HG02763 (cell line): ENCODE measurements at regions not wholly inside any gene's neighbourhood (a gene's known extent, or its start where the extent isn't known, plus 50 kb on each side); places are given as distances from the start of the nearest gene placed in this dataset.

Source experiments
- ATAC-seq: cut with Tn5 transposase; IDR thresholded peaks from one replicate; pipeline ENCODE4 v1.9.1; 2021; ENCODE audit warnings: mild to moderate bottlenecking, moderate library complexity; ENCODE audit not compliant: unreplicated experiment

DNA sequence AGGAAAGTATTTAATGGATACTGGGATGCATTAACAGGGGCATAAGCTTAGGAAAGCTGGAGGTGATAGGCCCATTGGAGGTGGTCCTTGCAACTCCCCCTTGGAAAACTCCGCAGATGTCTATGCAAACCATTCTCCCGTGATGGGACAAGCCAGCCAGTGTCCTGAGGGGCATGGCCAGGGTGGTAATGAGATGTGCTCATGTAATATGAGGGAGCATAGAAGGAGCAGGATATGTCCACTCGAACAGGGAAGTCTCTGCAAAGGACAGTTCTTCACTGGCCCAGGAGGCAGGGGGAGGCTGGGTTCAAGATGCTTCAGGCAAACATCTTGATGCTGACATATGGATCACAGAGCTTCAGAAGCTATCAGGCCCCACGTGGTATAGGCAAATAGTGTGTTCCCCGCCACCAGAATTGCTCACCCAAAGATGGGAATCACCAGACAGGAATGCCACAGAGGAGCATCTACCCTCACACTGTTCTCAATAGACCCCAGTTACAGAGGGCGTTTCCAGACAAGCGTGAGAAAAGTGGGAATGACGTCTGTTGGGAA lies 201.6 kb upstream of the CDH4 start:
- no peak for ATAC-seq

DNA sequence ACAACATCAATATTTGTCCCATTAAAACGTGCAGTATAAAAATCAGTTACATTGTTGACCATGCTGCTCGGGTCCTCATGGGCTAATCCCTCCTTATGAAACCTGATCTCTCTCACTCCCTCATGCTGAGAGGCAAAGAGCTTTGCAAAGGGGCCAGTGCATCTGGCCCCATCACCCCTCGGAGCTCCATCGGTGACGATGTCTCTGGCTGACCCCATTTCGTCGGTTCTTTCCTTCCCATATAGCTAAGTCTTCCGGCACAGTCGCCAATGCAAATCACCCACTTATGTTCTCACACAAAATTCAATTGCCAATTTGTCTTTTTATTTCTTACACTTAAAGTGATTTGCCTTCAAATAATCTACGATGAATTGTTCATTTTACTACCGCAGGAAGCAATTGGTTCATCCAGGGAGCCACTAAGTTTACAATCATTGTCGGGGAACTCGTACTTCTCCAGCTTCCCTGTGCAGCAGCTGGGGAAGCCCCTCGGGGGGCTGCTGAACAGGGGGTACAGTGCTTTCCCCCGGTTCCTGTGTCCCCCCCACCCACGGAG lies 199.8 kb upstream of the CDH4 start:
- no peak for ATAC-seq

DNA sequence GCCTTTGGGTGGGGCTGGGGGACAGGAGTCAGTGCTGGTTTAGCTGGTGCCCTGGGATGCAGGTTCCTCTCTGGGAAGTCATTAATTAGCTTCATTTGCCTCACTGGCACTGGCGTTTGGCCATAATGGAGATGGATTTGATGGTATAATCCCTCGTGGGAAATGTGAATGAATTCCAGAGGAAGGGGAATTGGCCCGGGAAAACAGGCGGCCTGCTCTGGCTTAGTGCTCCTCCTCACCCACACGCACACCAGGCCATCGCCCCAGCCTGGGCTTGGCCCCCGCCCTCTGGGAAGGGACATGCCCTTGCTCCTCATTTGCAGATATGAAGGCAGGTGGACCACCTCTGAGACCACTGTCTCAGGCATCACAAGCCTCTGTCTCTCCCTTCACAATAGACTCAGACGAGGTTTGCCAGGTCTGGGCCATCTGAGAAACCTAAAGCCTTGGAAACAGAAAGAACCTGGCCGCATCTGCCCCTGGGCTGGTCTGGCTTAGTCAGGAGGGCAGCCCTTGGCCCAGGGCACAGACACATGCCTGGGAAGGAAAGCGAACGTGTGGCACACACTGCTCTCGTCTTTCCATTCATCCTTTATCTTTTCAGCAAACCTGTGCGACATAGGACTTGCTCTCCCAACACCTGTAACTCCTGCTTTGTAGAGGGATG lies 199.2 kb upstream of the CDH4 start:
- no peak for ATAC-seq

DNA sequence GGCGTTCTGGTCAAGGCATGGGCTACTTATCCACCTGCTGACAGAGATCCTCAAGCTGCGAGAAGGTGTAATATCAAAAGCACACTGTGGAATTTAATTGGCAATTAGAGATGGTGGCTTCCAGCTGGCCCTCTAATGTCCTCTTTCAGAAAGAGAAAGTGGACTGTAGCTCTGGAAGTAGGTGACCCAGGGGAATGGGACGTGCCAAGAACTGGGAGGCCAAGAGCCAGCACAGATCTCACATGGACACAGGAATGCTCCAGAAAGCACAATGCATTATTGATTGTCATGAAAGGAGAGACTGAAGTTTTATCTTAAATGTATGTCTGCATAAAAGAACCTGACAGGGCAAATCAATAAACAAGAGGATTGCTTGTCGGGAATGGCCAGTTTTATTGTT lies 198.6 kb upstream of the CDH4 start:
- no peak for ATAC-seq

DNA sequence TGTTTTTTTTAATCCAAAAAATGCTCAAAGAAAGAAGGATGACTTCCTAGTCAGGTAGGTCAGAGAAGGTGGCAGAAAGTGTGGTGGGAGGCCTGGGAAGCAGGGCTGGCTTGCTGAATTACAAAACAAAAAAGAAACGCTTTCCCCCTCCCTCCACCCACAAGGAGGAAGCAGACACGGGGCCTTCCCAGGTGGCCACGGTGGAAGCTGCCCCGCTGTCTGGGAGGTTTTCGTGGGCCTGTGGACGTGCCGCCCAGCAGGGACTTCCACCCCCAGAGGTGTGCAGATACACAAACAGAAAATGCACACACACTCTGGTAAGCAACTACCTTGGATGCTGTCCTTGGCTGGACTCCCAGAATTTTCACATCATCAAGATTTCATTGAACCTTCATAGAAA lies 198.2 kb upstream of the CDH4 start:
- no peak for ATAC-seq

DNA sequence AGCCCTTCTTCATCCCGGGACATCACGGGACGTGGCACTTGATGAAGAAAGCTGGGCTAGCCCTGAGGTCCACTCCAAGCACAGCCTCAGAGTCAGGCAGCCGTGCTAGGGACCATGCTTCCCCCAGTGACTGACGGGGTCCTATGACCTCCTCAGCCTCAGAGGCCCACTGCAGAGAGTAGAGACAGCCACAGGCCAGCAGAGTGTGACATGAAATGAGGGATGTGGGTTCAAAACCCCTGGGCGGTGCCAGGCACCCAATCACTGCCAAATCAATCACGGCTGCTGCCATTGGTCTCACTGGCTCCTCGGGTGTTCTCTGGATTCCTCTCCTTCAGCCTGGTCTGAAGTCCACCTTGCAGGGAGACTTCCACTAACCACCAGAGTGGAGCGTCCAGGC lies 197.7 kb upstream of the CDH4 start:
- ATAC-seq = no peak

DNA sequence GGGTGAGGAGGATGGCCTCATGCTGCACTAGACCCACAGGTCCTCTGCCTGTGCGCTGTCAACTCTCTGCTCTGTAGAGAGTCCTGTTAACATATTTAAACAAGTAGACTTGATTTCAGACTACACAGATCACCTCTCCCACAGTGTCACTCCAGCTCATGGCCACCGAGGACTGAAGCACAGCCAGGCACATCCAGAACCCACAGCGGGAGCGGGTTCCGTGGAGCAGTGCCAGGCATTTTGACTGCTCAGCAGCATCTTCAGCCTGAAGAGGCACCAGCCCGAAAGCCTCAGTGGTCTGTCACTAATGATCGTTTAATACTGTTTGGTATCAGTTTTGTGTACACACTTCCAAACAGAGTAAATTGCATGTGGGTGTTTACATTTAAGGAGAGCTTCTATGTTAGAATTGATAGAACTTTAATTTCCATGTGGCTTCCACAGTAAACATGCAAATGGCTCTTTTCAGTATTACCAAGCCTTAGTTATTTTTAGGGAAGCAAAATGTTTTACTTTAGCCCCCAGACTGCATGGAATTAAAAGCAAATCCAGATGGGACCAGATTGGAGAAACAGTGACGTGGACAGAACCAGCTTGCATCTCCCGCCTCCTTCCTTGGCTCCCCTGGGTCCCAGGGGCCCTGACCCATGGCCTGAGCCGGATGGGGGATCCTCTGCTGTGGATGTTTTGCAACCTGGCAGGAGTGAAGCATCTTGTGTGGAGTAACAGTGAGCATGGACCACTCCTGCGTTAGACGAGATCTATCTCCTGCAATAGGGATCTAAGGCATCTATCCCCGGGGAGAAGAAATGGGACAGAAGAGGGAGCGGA lies 196.7 kb upstream of the CDH4 start:
- ATAC-seq = no peak

DNA sequence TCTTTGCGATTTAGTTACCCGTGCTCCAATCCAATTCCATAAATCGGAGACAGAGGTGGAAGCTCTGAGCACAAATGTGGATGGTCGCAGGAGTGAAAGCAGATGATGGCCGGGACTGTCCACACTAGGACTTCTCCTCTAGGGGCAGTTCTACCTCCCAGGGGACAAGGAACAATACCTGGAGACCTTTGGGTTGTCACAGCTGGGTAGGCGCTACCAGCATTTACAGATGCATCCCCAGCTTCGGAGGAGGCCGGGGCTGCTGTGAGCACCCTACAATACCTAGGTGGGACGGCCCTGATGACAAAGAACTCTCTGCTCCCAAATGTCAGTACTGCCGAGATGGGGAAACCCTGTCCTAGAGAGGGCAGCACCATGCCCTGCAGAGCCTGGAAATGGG lies 195.9 kb upstream of the CDH4 start:
- ATAC-seq = no peak

DNA sequence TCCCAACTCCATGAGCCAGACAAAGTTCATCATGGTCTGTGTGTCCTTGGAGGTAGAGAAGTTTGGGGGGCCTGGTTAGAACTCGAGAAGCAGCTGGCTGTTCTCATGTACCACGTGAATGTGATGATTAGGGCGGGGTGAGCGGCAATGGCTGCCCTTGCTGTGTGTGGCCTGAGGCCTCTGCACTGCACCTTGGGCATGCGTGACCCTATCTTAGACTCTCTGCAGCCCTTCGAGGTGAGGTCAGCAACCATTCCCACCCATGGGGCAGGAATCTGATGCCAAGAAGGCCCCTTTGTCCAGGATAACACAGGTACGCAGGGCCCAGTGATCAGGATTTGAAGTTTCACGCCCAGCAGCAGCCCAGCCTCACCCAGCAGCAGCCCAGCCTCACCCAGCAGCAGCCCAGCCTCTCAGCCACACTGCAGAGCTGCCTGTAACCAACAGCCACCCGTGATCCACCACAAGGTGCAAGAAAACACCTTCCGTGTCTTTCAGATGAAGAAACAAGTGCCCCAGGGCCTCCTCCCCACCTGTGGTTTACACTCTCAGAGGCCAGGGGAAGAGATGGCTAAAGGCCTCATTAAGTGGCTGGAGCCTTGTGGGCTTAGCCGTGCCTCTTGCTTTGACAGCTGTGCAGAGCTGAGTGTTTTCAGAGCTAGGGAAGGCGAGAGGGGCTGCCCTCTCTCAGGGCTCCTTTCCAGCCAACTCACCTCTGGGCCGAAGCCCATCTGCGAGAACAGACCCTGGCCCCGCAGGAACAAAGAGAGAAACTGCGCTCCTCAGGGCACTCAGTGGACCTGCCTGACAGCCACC lies 195.2 kb upstream of the CDH4 start:
- ATAC-seq = no peak

DNA sequence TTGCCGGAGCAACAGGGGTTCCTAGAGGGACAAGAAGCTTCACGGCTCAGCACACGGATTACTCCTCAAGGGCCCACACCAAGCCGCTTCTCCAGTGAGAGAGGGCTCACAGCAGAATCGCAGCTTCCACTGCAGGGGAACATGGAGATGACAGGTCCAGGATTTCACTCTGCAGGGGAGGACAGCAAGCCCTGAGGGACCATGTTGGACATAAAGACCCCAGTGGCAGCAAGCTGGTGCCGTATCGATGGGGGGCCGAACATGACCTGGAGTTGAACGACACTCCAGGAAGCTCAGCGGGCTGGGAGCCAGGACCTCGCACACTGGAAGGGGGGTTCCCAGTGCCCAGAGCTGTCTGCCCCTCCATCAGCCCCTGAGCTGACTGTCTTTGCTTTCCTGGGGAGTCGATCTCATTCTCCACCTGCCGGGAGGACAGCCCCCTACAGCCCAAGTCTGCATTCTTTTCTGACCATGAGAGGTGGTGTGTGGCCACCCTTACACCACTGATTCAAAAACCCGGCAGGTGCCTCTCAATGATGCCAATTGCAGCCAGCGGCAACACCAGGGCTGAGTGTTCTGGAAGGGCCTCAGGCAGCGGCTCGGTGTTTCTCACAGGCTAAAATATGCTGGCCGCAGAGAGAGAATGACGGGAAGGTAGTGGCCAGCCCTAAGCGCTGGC lies 194.5 kb upstream of the CDH4 start:
- ATAC-seq = no peak

DNA sequence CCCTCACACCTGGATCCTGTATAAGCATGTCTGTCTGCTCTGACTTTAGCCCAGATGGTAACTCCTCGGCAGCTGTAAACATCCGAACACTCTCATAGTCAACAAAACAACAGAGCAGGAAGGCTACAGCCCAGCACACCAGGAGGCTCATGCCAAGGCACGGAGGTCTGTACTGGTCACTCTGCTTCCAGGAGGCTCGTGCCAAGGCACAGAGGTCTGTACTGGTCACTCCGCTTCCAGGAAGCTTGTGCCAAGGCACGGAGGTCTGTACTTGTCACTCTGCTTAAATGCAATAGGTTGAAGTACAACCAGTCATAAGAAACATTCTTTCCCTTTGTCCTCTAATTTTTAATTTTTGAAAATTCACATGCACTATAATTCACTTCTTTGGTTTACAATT lies 190.1 kb upstream of the CDH4 start:
- ATAC-seq = no peak

DNA sequence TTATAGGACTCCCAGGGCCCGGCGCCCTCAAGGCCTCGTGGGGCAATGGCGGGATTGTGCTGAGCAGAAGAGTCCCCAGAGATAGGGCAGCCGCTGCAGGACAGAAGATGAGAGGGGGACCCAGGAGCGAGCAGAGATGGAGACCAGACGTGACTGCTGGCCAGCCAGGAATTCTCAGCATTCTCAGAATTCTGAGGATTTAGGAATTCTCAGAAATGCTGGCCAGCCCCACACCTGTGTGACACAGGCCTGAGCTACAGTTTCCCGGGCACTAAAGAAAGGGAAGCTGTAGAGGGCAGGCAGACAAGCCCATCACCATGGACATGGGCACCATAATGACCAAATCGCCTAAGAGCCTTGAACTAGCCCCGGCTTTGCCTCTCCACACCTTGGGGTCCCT lies 186.2 kb upstream of the CDH4 start:
- no peak for ATAC-seq

DNA sequence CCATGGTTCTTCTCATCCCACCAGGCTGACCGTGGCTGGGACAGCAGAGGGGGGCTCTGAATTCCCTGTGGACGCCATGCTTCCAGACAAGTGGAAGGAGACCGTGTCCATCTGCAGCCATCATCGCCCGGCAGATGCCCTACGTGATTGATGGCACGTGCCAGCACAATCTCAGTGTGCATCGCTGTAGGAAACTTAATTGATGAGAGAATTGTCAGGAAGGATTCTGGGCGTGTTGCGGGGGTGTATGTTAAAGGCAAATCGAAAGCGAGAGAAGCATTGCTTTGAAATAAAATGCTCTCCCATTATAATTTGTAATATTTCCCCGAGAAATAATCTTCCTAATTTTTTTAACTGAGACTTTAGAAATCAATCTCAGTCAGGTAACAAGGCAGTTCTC lies 185.5 kb upstream of the CDH4 start:
- no peak for ATAC-seq

DNA sequence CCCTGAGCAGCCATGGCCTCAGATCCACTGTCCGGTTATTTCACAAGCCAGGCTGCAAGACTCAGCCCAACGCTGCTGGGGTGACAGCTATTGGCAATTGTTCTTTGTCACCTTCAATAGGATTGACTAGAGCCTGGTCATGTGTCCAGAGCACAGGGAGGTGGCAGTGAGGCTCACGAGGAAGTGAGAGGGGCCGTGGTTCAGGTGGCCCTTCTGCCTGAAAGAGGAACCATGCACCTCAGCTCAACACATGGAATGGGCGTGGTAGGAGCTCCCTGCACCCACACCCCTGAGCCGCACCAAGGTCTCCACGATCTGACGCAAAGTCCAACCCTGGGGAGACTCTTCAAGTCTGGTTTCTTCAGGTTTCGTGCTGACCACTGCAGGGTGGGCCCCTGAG lies 184.8 kb upstream of the CDH4 start:
- no peak for ATAC-seq

DNA sequence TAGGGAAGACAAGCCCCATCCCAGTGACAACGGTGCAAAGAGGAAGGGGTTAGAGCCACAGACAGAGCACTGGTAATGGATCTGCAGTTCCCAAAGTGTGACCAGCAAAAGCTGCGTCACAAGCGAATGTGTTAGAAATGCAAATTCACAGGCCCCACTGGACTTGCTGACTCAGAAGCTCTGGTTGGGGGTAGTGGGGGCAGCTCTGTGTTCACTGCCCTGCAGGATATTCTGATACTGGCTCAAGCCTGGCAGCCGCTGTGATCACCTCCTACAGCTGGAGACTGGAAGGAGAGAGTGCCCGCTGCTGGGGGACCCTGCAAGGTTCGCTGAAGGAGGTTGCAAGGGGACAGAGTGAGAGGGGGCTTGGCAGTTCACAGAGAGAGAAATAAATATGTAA lies 179.7 kb upstream of the CDH4 start:
- ATAC-seq = no peak

DNA sequence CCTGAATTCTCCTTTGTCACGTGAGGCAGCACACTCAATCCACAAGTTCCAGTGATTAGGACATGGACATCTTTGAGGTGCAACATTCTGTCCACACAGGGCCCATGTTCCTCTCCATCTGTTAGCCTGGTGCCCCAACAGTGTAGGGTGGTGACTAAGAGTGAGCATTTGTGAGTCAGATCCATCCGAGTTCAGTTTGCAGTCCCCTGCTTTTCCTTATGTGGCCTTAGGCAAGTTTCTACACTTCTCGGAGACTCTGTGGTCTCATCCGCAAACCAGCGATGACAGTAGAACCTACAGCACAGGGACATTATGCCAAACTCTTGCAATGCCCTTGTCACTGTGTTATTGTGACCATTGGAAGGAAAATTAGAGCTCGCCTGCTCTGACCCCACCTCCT lies 178.7 kb upstream of the CDH4 start:
- ATAC-seq = no peak

DNA sequence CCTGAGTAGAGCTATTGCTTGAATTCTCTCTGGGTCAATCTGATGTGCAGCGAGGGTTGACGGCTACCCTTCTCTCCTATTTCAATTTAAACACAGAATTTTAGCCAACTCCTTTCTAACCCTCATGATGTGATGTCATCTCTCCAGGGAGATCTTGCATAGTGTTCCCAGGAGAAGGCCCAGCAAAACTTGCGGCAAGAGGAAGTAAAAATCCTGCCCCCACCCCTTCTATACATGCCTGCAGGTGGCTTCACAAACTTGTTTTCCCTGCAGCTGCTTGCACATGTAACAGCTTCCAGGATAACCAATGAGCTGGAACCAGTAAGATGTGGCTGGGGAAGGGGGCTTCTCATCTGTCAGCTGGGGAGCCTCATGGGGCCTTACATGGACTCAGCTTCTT lies 169.3 kb upstream of the CDH4 start:
- ATAC-seq = no peak

DNA sequence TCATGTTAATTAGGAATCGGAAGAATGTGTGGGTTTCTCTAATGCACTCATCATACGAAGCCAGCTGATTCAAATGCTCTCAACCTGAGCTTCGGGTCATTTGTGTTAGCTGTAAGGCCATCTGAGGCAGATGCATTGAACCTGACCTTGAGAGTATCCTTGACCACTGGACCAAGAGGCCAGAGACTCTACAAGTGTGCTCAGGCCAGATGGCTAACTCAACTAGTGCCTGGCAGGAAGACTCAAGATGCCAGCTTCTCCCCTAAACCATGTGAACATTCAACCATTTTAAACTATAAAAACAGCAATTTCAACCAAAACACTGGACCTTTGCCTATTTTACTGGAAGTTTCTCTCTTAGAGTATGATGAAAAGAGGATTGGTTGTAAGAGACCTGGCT lies 168.6 kb upstream of the CDH4 start:
- ATAC-seq = no peak

DNA sequence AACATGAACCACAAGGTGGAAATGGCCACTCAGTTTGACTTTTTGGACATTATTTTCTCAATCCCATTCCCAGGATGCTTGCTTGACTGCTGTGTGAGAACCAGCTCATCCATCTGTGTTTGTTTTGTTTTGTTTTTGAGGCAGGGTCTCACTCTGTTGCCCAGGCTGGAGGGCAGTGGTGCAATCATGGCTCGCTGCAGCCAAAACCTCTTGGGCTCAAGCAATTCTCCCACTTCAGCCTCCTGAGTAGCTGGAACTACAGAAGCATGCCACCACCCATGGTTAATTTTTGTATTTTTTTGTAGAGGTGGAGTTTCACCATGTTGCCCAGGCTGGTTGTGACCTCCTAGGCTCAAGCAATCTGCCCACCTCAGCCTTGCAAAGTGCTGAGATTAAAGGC lies 166.0 kb upstream of the CDH4 start:
- no peak for ATAC-seq

DNA sequence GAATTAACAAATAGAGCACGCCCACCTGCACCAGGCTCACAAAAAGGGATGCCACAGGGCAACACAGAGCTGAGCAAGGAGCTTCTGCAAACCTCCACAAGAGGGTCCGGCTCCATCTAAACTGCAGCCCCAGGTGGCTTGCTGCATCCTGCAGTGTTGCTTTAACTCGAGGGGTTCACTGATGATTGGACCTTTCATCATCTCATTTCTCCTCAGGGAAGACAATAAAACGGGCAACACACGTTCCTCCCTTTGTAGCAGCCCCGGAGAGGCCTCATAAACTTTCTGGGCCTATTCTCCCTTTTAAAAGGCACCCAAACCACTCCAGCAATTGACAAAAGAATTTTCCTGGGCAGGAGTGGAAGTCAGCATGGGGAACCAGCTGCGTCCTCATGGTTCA lies 161.5 kb upstream of the CDH4 start:
- no peak for ATAC-seq

DNA sequence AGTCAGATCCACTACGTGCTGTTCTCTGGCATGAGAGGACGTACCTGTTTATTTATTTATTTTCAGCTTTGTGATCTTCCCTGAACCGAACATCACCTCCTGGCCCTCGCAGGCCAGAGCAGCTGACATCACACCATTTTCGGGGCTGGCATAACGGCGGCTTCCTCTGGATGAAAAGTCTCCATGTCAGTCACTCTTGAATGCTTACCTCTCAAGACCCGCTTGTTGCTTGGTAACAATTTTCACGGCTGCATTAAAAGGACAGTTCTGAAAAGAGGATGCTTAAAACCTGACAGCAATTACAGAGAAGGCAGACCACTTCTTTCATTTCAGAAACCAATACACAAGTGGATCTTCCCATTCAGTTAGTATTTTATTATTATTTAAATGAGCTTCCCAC lies 159.8 kb upstream of the CDH4 start:
- no peak for ATAC-seq
